HG03108 (cell line): ENCODE measurements at regions not wholly inside any gene's neighbourhood (a gene's known extent, or its start where the extent isn't known, plus 50 kb on each side); places are given as distances from the start of the nearest gene placed in this dataset.
"Not testable (repeated sequence)": the region's sequence is repeated elsewhere in the genome, so short reads cannot be mapped to it uniquely, and the experiment has no call there.

Source experiments
- ATAC-seq: cut with Tn5 transposase; IDR thresholded peaks from one replicate; pipeline ENCODE4 v1.9.1; 2021; ENCODE audit warnings: moderate library complexity; ENCODE audit not compliant: unreplicated experiment

- no peak for ATAC-seq
Observed at GRCh38 chr5:2355859-2356258, 395.6 kb downstream of the IRX2 start.

DNA sequence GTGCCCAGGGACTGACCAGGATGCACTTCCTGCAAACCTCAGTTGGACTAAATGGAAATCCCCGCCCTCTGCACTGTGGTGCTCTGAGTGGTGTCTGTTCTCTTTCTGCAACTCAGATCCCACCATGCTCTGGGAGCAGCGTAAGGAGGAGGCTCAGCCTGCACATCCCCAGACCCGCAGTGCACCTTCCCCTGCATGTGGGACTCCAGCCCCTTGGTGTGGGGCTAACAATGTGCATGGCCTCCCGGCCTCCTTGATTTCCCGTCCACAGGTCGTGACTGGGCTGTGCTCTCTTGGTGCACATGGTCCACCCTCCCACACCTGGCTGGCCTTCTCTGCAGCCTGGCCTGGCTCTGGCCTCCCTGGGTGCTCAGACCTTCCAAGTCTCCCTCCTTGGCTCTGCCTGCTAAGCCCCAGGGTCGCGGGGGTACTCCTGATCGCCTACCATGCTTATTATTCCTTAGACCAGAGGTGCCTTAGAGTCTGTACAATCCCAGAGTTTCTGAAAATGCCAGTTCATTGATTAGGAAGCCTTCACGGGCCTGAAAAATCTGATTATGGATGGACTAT lies 397.5 kb downstream of the IRX2 start:
- ATAC-seq, result no peak

DNA sequence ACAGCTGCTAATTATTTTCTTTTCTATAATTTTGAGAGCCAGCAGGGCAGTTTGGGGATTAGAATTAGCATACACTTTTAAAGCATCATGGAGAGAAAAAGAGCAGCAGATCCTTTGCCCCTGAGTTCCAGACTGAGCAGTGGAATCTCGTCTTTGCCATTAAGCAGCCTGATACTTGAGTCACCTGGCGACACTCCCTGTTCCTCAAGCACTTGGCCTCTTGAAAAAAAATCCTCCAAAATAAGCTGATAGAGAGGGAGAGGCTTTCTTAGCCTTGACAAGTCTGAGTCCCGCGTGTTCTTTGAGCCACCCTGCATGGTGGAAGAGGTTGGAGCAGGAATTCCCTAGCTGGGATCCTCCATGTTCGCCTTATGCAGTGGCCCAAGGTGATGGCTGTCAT lies 398.3 kb downstream of the IRX2 start:
- ATAC-seq, result no peak

GRCh38 chr5:2352101-2352861 lies 399.2 kb downstream of the IRX2 start:
- ATAC-seq, result no peak

- not testable (repeated sequence) for ATAC-seq
Observed at GRCh38 chr5:2349768-2350167, 401.7 kb downstream of the IRX2 start.

GRCh38 chr5:2338686-2339085 lies 412.8 kb downstream of the IRX2 start:
- no peak for ATAC-seq

- ATAC-seq, result no peak
Observed at GRCh38 chr5:2335733-2336515, 415.6 kb downstream of the IRX2 start.

DNA sequence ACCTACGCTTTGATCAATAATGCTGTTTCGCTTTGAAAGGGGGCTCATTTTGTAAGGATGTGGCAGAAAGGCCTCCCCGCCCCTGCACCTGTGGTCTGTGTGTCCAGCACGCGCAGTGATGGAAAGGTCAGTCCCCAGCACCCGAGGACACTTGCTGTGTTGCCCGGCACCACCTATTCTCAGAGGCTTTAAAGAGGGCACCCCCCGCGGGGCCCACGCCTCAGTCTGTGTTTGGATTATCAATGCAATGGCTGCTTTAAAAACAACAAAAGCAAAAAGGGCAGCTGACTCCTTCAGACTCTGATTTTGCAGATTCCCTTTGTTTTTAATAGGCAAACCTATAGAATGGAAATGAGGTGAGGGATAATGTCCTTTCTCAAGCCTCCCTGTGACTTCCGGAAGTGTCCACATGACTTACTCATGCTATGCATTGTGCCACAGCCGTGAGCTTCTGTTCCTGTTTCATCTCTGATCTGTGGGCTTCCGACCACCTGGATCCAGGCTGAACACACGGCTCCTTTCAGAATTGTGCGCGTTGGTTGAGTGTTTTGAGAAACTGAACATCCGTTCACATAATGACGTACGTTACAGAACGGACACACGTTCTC lies 416.2 kb downstream of the IRX2 start:
- ATAC-seq, result no peak

- no peak for ATAC-seq
Observed at GRCh38 chr5:2334719-2335118, 416.8 kb downstream of the IRX2 start.

GRCh38 chr5:2333291-2333690 lies 418.2 kb downstream of the IRX2 start:
- ATAC-seq, result no peak

DNA sequence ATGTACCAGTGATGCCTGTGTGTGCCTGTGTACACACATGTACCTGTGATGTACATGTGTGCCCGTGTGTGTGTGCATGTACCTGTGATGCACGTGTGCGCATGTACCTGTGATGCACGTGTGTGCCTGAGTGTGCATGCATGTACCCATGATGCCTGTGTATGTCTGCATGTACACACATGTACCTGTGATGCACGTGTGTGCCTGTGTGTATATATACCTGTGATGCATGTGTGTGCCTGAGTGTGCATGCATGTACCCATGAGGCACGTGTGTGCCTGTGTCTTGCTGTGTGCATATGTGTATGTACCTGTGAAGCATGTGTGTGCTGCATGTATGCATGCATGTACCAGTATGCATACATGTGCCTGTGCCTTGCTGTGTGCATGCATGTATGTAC lies 419.0 kb downstream of the IRX2 start:
- no peak for ATAC-seq

DNA sequence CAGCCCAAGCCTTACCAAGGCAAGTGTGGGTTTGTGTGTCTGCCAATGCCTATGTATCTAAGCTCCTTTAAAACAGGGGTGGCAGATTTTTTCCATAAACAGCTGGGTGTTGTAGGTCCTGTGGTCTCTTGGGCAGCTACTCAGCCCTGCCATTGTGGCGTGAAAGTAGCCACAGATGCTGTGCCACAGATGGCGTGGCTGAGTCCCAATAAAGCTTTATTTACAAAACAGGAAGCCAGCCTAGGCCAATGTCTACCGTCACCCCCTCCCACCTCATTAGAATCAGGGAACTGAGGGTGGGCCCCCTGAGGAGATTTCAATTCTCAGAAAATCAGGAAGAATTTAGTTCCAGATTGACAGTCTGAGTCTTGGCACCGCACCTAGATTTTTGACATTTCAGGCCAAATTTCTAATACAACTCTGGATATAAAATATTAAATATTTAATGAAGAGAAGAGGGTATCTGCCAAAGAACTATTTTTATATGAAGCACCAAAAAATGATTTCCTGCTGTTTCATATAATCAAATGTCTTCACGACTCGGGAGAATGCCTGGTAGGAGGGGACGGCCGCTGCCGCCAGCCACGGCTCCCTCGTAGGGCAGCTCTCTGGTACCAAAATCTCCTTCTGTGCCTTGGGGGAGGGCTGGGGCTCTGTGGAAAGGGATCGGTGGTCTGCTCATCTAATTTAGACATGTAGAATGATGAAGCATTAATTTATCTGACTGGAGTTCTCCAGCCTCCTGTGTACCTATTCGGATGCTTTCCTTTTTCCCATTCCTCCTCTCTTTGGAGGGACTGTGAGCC lies 420.9 kb downstream of the IRX2 start:
- no peak for ATAC-seq

GRCh38 chr5:2329741-2330140 lies 421.7 kb downstream of the IRX2 start:
- no peak for ATAC-seq

GRCh38 chr5:2326601-2327000 lies 424.9 kb downstream of the IRX2 start:
- no peak for ATAC-seq

GRCh38 chr5:2324788-2325187 lies 426.7 kb downstream of the IRX2 start:
- no peak for ATAC-seq

DNA sequence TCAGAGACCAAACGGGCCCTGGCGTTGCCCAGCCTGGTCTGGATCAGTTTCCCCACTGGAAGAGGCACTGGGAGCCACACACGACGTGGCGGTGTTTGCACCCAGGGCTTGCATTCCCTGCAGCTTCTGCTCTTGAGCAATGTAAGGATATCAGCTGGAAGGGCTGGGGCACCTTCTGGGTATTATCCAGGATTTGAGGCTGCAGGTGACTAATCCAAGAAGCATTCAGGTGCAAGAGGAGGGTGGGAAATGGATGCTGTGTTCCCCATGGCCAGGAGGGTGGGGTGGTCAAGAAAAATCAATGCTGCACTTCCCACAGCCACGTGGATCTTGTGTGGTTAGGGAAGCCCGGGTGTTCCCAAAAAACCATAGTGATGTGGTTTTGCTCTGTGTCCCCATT lies 430.9 kb downstream of the IRX2 start:
- ATAC-seq, result no peak

GRCh38 chr5:2317540-2317939 lies 433.9 kb downstream of the IRX2 start:
- no peak for ATAC-seq

GRCh38 chr5:2311851-2312250 lies 429.1 kb upstream of the IRX4 start:
- ATAC-seq, result no peak

- no peak for ATAC-seq
Observed at GRCh38 chr5:2310946-2311345, 428.2 kb upstream of the IRX4 start.

GRCh38 chr5:2307631-2308030 lies 424.9 kb upstream of the IRX4 start:
- no peak for ATAC-seq

DNA sequence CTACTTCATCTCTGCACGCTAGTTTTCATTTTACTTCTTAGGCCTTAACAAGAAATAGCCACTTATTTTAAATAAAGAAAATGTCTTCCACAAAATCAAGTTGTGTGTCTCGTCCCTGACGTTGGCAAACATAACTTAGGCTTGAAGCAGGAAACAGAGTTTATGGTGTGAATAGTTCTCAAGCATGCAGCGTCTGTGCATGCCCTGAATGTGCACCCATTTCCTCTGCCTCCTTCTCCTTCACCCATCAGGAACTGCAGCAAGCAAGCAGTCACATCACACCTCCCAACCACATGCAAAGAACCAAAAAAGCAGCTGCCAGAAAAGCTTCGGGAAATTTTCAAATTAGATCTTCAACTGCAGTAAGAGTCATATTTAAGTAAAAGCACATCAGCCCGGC lies 424.0 kb upstream of the IRX4 start:
- no peak for ATAC-seq
